Caco-2 (cell line): ENCODE measurements at regions not wholly inside any gene's neighbourhood (a gene's known extent, or its start where the extent isn't known, plus 50 kb on each side); places are given as distances from the start of the nearest gene placed in this dataset.

Experiments used
- BruUV-seq: library from RNA; stranded (reverse); fragments of 400-500 nt; replicated peaks from 2 replicates; lab custom pipeline; 2021; lab: Mats Ljungman, UMichigan
- CTCF ChIA-PET: fragments of 300-600 bp; sonication (Branson Sonifier 250); formaldehyde crosslinking; loops from one replicate; lab custom pipeline; 2022; ENCODE audit warnings: antibody characterized with exemption; lab: Charles Lee
- POLR2A ChIA-PET: fragments of 300-600 bp; sonication (Branson Sonifier 250); formaldehyde crosslinking; loops from one replicate; lab custom pipeline; 2022; ENCODE audit warnings: antibody characterized with exemption; lab: Charles Lee
- DNase-seq, 2 experiments: peaks; one replicate each; pipeline versions ENCODE4 v3.0.0 to v3.0.0-alpha.2; 2020 to 2022
- H3K27me3 ChIP-seq: replicated peaks from 2 replicates; pipeline ENCODE4 v1.6.0; 2011; ENCODE audit warnings: low read length; ENCODE audit not compliant: control insufficient read depth, insufficient read depth
- H3K36me3 ChIP-seq: 2 replicates; pipeline ENCODE4 v1.5.1; 2011; ENCODE audit warnings: low read length; ENCODE audit not compliant: control insufficient read depth, insufficient read depth
- H3K4me1 ChIP-seq: fragments of 250-450 bp; sonication (Bioruptor Pico); 2 replicates; pipeline ENCODE4 v1.5.1; 2020; ENCODE audit warnings: mild to moderate bottlenecking
- H3K4me3 ChIP-seq: 2 replicates; pipeline ENCODE4 v1.5.1; 2011; ENCODE audit warnings: low read depth, mild to moderate bottlenecking, control low read depth, low read length
- H3K9me3 ChIP-seq: fragments of 250-450 bp; sonication (Bioruptor Pico); 2 replicates; pipeline ENCODE4 v1.5.1; 2020; ENCODE audit warnings: mild to moderate bottlenecking, moderate library complexity
- H3K27ac Mint-ChIP-seq: one replicate; pipeline ENCODE4 v1.8.0; 2022; ENCODE audit warnings: mixed read lengths; ENCODE audit not compliant: unreplicated experiment
- H3K27me3 Mint-ChIP-seq: one replicate; pipeline ENCODE4 v1.8.0; 2022; ENCODE audit warnings: mixed read lengths; ENCODE audit not compliant: insufficient read depth, unreplicated experiment
- H3K36me3 Mint-ChIP-seq: one replicate; pipeline ENCODE4 v1.8.0; 2022; ENCODE audit warnings: mild to moderate bottlenecking, mixed read lengths; ENCODE audit not compliant: insufficient read depth, unreplicated experiment
- H3K4me1 Mint-ChIP-seq: one replicate; pipeline ENCODE4 v1.8.0; 2022; ENCODE audit warnings: low read depth, mixed read lengths; ENCODE audit not compliant: unreplicated experiment
- H3K4me3 Mint-ChIP-seq: one replicate; pipeline ENCODE4 v1.8.0; 2022; ENCODE audit warnings: mild to moderate bottlenecking, moderate library complexity, mixed read lengths; ENCODE audit not compliant: unreplicated experiment
- H3K9me3 Mint-ChIP-seq: one replicate; pipeline ENCODE4 v1.8.0; 2022; ENCODE audit warnings: mixed read lengths; ENCODE audit not compliant: unreplicated experiment
- intact Hi-C: fragments of 100-400 bp; cut with micrococcal nuclease; formaldehyde crosslinking; loops from one replicate; pipeline ENCODE4 v1.10.0; 2022; ENCODE audit not compliant: unreplicated experiment
- TF ChIP-seq, protein P1 (sequence below), 2 experiments: fragments of 200-600 bp in 1 of 2; IDR thresholded peaks; 1 replicate in 1 of 2; 2 replicates in 1 of 2; pipeline versions ENCODE4 v1.5.1 to v1.8.0; 2011 to 2022; ENCODE audit warnings: antibody characterized with exemption in 1 of 2, control low read depth in 1 of 2, inconsistent platforms in 1 of 2, low read depth in 1 of 2, low read length in 1 of 2, mild to moderate bottlenecking in 1 of 2, moderate library complexity in 1 of 2; ENCODE audit not compliant: insufficient read depth in 1 of 2, severe bottlenecking in 1 of 2, unreplicated experiment in 1 of 2

DNA sequence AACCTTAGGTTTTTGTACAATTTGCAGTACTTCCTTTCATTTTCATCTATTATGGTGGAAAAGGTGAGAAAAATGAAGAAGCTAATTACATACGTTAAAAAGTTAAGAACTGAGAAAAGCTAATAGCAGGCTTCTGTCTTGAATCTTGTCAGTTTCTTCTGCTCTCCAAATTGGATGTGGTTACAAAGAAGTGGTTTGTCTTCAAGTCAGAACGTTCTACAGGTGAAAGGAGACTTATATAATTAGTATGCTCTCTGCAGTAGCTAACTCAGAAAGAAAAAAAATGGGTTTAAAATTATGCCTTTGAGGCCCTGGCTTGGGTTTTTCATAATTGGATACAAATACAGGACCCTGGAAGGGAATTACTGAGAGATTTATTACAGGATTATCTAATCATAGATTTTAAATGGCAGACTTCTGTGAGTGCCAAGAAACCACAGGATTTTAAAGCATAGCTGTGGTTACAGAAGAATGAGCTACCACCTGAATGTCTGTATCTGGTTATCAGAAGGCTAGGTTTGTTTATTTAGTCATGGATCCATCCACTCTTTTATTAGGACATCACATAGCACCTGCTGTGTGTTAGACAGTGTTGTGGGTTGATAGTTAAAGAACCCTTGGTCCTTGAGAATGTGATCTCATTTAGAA lies 528.1 kb upstream of the MCTP2 start:
- Mint-ChIP-seq H3K4me3 (no peak overlapping the region), H3K4me1 (no peaks in the 10 kb centered on the region), H3K9me3 (no peaks in the 10 kb centered on the region), H3K27ac (no peak overlapping the region), H3K27me3 (peaks cover 10% of the 10 kb centered on the region), H3K36me3 (no peaks in the 10 kb centered on the region)
- Histone ChIP-seq H3K4me1 (no peaks in the 10 kb centered on the region), H3K27me3 (no peaks in the 10 kb centered on the region), H3K36me3 (no peaks in the 10 kb centered on the region), H3K9me3 (no peaks in the 10 kb centered on the region), H3K4me3 (no peak overlapping the region)
- intact Hi-C loops: no loop called here
- ChIA-PET CTCF (interaction anchor here (1.4 kb wide), 1 partner anchor 416 kb away, joined by 3 read pairs; no protein-coding TSS in a partner anchor), POLR2A (no interaction called here)
- no peak for DNase-seq
- TF ChIP-seq, protein P1, sequence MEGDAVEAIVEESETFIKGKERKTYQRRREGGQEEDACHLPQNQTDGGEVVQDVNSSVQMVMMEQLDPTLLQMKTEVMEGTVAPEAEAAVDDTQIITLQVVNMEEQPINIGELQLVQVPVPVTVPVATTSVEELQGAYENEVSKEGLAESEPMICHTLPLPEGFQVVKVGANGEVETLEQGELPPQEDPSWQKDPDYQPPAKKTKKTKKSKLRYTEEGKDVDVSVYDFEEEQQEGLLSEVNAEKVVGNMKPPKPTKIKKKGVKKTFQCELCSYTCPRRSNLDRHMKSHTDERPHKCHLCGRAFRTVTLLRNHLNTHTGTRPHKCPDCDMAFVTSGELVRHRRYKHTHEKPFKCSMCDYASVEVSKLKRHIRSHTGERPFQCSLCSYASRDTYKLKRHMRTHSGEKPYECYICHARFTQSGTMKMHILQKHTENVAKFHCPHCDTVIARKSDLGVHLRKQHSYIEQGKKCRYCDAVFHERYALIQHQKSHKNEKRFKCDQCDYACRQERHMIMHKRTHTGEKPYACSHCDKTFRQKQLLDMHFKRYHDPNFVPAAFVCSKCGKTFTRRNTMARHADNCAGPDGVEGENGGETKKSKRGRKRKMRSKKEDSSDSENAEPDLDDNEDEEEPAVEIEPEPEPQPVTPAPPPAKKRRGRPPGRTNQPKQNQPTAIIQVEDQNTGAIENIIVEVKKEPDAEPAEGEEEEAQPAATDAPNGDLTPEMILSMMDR (IDR thresholded peaks at IDR 0.05; ENCODE audit: insufficient read depth in 1 of 2, low read depth in 1 of 2, low read length in 1 of 2, severe bottlenecking in 1 of 2, unreplicated experiment in 1 of 2): no peak
- BruUV-seq: no TSS peak

DNA sequence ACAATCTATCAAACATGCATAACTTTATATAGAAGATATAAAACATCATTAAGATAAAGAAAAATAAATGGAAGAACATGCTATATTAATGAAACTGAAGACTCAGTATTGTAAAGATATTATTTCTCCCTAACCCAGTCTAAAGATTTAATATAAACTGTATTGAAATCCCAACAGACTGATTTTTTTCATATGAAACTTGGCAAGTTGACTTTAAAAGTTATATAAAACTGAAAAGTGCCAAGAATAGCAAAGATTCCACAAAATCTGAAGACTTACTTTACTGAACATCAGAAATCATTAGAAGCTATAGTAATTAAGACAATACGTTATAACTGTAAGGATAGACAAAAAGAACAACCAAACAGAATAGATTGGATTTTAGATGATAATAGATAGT lies 531.3 kb upstream of the MCTP2 start:
- CTCF ChIA-PET: no interaction called here
- H3K27me3 ChIP-seq: no peaks in the 10 kb centered on the region
- no TSS peak for BruUV-seq
- no peak for DNase-seq
- Mint-ChIP-seq H3K27ac (no peak overlapping the region), H3K9me3 (peaks cover 14% of the 10 kb centered on the region), H3K4me3 (no peak overlapping the region), H3K27me3 (peaks cover 4% of the 10 kb centered on the region), H3K36me3 (no peaks in the 10 kb centered on the region), H3K4me1 (no peaks in the 10 kb centered on the region)
- TF ChIP-seq, protein P1 (IDR thresholded peaks at IDR 0.05; ENCODE audit: insufficient read depth in 1 of 2, low read depth in 1 of 2, low read length in 1 of 2, severe bottlenecking in 1 of 2, unreplicated experiment in 1 of 2): no peak
- POLR2A ChIA-PET: no interaction called here
- intact Hi-C loops: no loop called here
- H3K36me3 ChIP-seq: no peaks in the 10 kb centered on the region
- no peak overlapping the region for H3K4me3 ChIP-seq
- H3K4me1 ChIP-seq: no peaks in the 10 kb centered on the region
- H3K9me3 ChIP-seq: no peaks in the 10 kb centered on the region

DNA sequence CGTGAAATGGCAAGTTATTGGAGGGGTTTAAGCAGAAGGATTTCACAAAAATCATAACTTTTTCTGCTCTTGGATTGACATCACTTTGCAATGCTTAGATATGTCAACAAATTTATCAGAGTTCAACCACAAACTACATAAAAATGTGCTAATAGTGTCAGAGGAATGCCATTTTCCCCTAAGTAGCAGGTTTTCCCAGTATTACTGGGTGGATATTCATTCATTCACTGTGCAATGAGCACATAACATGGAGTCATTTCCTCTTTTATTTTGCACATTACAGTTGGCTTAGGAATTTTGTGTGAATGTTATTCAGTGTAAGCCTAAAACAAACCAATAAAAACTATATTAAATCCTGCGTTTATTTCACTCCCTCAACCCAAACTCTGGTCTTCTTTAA lies 537.3 kb upstream of the MCTP2 start:
- peaks cover 14% of the 10 kb centered on the region for H3K9me3 Mint-ChIP-seq
- no peak for DNase-seq
- H3K4me3 Mint-ChIP-seq: no peak overlapping the region
- no peak overlapping the region for H3K27ac Mint-ChIP-seq
- H3K4me1 ChIP-seq: no peaks in the 10 kb centered on the region
- POLR2A ChIA-PET: no interaction called here
- BruUV-seq: no TSS peak
- H3K4me1 Mint-ChIP-seq: no peaks in the 10 kb centered on the region
- CTCF ChIA-PET: no interaction called here
- H3K36me3 ChIP-seq: no peaks in the 10 kb centered on the region
- no peaks in the 10 kb centered on the region for H3K36me3 Mint-ChIP-seq
- intact Hi-C loops: no loop called here
- H3K27me3 ChIP-seq: no peaks in the 10 kb centered on the region
- H3K27me3 Mint-ChIP-seq: no peaks in the 10 kb centered on the region
- H3K9me3 ChIP-seq: no peaks in the 10 kb centered on the region
- H3K4me3 ChIP-seq: no peak overlapping the region
- TF ChIP-seq, protein P1 (IDR thresholded peaks at IDR 0.05; ENCODE audit: insufficient read depth in 1 of 2, low read depth in 1 of 2, low read length in 1 of 2, severe bottlenecking in 1 of 2, unreplicated experiment in 1 of 2): no peak
